MCF 10A (cell line): ENCODE measurements at regions not wholly inside any gene's neighbourhood (a gene's known extent, or its start where the extent isn't known, plus 50 kb on each side); places are given as distances from the start of the nearest gene placed in this dataset.

Source experiments
- BruUV-seq: library from RNA; stranded (reverse); fragments of 400-500 nt; replicated peaks from 2 replicates; lab custom pipeline; 2021; lab: Mats Ljungman, UMichigan
- CTCF ChIA-PET: fragments of 300-600 bp; sonication (Branson Sonifier 250); formaldehyde crosslinking; extraction: SDS; loops from one replicate; lab custom pipeline; 2021; ENCODE audit warnings: antibody characterized with exemption, inconsistent platforms; lab: Yijun Ruan, JAX
- POLR2A ChIA-PET: fragments of 300-600, 350-650 bp; sonication (Branson Sonifier 250); formaldehyde crosslinking; extraction: SDS; loops from one replicate; lab custom pipeline; 2020; ENCODE audit warnings: antibody characterized with exemption, inconsistent platforms; lab: Yijun Ruan, JAX
- DNase-seq: peaks from one replicate; pipeline ENCODE4 v3.0.0-alpha.2; 2018; ENCODE audit not compliant: unreplicated experiment
- H3K27ac Mint-ChIP-seq: one replicate; pipeline ENCODE4 v1.8.0; 2022; ENCODE audit warnings: mild to moderate bottlenecking, low read depth, mixed read lengths; ENCODE audit not compliant: unreplicated experiment
- H3K27me3 Mint-ChIP-seq: one replicate; pipeline ENCODE4 v1.8.0; 2022; ENCODE audit warnings: mixed read lengths; ENCODE audit not compliant: insufficient read depth, unreplicated experiment
- H3K36me3 Mint-ChIP-seq: one replicate; pipeline ENCODE4 v1.8.0; 2022; ENCODE audit warnings: mild to moderate bottlenecking, moderate library complexity, mixed read lengths; ENCODE audit not compliant: insufficient read depth, unreplicated experiment
- H3K4me1 Mint-ChIP-seq: one replicate; pipeline ENCODE4 v1.8.0; 2022; ENCODE audit warnings: mixed read lengths; ENCODE audit not compliant: insufficient read depth, unreplicated experiment
- H3K4me3 Mint-ChIP-seq: one replicate; pipeline ENCODE4 v1.8.0; 2022; ENCODE audit warnings: mild to moderate bottlenecking, moderate library complexity, mixed read lengths; ENCODE audit not compliant: unreplicated experiment
- H3K9me3 Mint-ChIP-seq: one replicate; pipeline ENCODE4 v1.8.0; 2022; ENCODE audit warnings: mixed read lengths; ENCODE audit not compliant: unreplicated experiment
- intact Hi-C: fragments of 100-400 bp; cut with micrococcal nuclease; formaldehyde crosslinking; loops from 2 replicates; pipeline ENCODE4 v1.14.1; 2022
- TF ChIP-seq, protein P1 (sequence below): fragments of 200-600 bp; IDR thresholded peaks from one replicate; pipeline ENCODE4 v1.8.0; 2022; ENCODE audit warnings: antibody characterized with exemption, mild to moderate bottlenecking; ENCODE audit not compliant: unreplicated experiment

DNA sequence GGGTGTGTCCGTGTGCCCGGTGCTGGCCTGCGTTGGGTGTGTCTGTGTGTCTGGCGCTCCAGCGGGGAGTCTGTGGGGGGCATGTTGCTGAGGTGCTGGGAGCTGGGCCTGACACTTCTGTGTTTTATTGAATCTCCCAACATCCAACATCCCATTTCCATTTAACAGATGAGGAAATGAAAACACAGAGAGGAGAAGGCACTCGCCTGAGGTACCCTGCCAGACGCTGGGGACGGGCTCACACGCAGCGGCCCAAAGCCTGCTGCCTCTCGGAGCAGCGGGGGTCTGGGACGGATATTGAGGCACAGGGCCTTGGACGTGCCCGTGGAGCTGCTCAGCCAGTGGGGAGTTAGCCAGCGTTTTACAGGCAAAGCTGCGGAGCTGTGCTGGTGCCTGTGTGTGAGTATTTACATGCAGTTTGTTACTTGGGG, 133.9 kb downstream of the DNAJB6 start:
- no peak overlapping the region for H3K27ac Mint-ChIP-seq
- intact Hi-C loops, result no loop called here
- H3K27me3 Mint-ChIP-seq, result peaks cover 8% of the 10 kb centered on the region
- H3K9me3 Mint-ChIP-seq, result peaks cover 13% of the 10 kb centered on the region
- TF ChIP-seq, protein P1, sequence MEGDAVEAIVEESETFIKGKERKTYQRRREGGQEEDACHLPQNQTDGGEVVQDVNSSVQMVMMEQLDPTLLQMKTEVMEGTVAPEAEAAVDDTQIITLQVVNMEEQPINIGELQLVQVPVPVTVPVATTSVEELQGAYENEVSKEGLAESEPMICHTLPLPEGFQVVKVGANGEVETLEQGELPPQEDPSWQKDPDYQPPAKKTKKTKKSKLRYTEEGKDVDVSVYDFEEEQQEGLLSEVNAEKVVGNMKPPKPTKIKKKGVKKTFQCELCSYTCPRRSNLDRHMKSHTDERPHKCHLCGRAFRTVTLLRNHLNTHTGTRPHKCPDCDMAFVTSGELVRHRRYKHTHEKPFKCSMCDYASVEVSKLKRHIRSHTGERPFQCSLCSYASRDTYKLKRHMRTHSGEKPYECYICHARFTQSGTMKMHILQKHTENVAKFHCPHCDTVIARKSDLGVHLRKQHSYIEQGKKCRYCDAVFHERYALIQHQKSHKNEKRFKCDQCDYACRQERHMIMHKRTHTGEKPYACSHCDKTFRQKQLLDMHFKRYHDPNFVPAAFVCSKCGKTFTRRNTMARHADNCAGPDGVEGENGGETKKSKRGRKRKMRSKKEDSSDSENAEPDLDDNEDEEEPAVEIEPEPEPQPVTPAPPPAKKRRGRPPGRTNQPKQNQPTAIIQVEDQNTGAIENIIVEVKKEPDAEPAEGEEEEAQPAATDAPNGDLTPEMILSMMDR, result no peak
- POLR2A ChIA-PET, result no interaction called here
- no peaks in the 10 kb centered on the region for H3K36me3 Mint-ChIP-seq
- DNase-seq, result no peak
- BruUV-seq, result no TSS peak
- CTCF ChIA-PET, result no interaction called here
- no peaks in the 10 kb centered on the region for H3K4me1 Mint-ChIP-seq
- no peak overlapping the region for H3K4me3 Mint-ChIP-seq

DNA sequence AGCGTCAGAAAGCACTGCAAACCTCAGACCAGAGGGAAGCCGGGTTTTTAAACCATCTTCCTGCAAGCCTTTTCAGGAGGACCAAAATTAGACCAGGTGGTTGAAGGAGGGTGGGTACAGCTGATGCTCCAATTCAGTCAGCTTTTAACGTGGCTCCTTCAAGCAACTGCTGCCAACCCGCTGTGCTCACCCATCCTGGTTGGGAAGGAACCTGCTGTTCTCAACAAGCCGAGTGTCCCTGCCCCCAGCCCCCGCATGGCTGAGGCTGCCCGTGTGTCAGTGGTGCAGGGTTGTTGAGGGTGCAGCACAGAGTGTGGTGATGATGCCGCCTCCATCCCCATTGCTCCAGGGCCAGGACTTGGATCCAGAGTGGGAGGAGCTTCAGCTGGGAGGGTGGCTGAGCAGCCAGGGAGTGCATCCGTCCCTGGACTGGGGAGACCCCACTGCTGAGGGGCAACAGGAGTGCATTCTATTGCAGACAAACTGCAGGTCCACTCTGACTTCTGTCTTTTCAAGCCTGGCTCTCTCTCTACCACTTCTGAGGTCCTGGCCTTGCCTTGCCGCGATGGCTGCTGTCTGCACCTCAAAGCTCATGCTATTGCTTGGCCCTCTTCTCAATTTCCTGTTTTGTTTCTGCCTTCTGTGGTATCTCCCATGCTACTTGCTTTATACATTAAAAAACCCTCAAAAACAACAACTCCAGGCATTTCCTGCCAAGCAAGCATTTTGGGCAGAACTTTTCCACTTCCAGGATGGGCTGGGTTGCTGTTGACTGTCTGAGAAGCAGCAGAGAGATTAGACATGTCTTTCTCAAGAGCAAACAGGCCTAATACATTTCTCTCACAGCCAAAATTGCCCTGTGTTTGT, 134.7 kb downstream of the DNAJB6 start:
- H3K9me3 Mint-ChIP-seq, result peaks cover 13% of the 10 kb centered on the region
- BruUV-seq, result no TSS peak
- H3K4me3 Mint-ChIP-seq, result no peak overlapping the region
- peaks cover under 1% of the 10 kb centered on the region for H3K27me3 Mint-ChIP-seq
- ChIA-PET POLR2A (no interaction called here), CTCF (interaction anchor here (0.7 kb wide), 1 partner anchor 9 kb away, joined by 3 read pairs; no protein-coding TSS in a partner anchor)
- no peaks in the 10 kb centered on the region for H3K36me3 Mint-ChIP-seq
- intact Hi-C loops, result no loop called here
- H3K4me1 Mint-ChIP-seq, result no peaks in the 10 kb centered on the region
- H3K27ac Mint-ChIP-seq, result no peak overlapping the region
- TF ChIP-seq, protein P1, result no peak
- DNase-seq, result no peak

DNA sequence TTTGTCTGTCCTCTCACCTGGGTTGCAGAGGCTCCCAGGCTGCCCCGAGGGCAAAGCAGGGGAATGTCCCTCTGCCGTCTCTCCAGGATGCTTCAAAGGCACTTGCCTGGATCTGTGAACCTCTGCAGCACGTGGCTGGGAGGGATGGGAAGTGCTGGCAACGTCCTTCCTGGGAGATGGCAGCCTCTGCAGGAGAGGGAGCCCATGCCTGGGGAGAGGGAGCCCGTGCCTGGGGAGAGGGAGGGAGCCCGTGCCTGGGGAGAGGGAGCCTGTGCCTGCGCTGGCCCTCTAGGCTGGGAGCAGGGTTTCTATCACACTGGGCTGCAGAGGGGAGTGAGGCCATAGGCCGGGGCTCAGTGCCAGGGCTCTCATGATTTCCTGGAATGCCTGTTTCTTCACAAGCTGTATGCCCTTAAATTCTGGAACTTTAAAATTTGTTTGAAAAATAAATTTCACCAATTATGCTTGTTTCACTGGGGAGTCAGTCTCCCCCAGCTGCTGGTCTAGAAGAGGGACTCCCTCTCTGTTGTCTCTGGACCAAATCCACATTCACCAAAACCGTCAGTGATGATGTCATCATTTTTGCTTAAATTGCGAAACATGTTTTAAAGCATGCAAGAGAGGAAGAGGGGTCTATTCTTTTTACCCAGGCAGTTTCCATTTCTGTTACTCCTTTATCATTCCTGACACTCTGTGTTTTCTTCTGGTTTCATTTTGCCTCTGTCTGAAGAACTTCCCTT, 135.7 kb downstream of the DNAJB6 start:
- intact Hi-C loops, result no loop called here
- BruUV-seq, result no TSS peak
- Mint-ChIP-seq H3K4me3 (no peak overlapping the region), H3K9me3 (peaks cover 13% of the 10 kb centered on the region), H3K27me3 (no peaks in the 10 kb centered on the region), H3K27ac (no peak overlapping the region), H3K4me1 (no peaks in the 10 kb centered on the region), H3K36me3 (no peaks in the 10 kb centered on the region)
- ChIA-PET CTCF (no interaction called here), POLR2A (interaction anchor here (0.6 kb wide), 1 partner anchor 501 kb away, joined by 3 read pairs; no protein-coding TSS in a partner anchor)
- TF ChIP-seq, protein P1, result no peak
- DNase-seq, result no peak

GRCh38 chr7:157473051-157473569, 136.3 kb downstream of the DNAJB6 start:
- no TSS peak for BruUV-seq
- H3K9me3 Mint-ChIP-seq, result peaks cover 13% of the 10 kb centered on the region
- no peaks in the 10 kb centered on the region for H3K36me3 Mint-ChIP-seq
- no peaks in the 10 kb centered on the region for H3K4me1 Mint-ChIP-seq
- no peaks in the 10 kb centered on the region for H3K27me3 Mint-ChIP-seq
- H3K27ac Mint-ChIP-seq, result no peak overlapping the region
- no peak for DNase-seq
- TF ChIP-seq, protein P1, result no peak
- CTCF ChIA-PET, result no interaction called here
- POLR2A ChIA-PET, result interaction anchor here (0.6 kb wide), 1 partner anchor 500 kb away, joined by 3 read pairs; no protein-coding TSS in a partner anchor
- H3K4me3 Mint-ChIP-seq, result no peak overlapping the region
- intact Hi-C loops, result no loop called here
